Activated CD4-positive, alpha-beta T cell treated with anti-CD3 and anti-CD28 coated beads, Interleukin-2, Interleukin-6, amounts not matched to agents 100 ng/mL and 50 ng/mL, durations not matched to agents 16 hours and 8 hours (primary cell): ENCODE measurements at regions not wholly inside any gene's neighbourhood (a gene's known extent, or its start where the extent isn't known, plus 50 kb on each side); places are given as distances from the start of the nearest gene placed in this dataset.

Experiments used
- DNase-seq: peaks from one replicate; pipeline ENCODE4 v3.0.0-alpha.2; 2020

DNA sequence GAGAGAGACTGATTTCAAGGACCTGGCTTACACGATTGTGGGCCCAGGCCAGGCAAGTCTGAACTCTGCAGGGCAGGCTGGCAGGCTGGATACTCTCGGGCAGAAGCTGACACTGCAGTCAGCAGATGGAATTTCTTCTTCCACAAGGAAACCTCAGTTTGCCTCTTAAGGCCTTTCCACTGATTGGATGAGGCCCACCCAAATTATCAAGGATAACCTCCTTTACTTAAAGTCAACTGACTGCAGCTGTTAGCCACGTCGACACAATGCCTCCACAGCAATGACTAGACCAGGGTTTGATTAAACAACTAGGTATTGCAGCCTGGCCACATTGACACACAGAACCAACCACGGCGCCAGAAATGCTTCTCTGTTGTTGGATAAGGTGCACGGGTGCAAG lies 130.5 kb downstream of the PSMG1 start:
- DNase-seq: no peak

DNA sequence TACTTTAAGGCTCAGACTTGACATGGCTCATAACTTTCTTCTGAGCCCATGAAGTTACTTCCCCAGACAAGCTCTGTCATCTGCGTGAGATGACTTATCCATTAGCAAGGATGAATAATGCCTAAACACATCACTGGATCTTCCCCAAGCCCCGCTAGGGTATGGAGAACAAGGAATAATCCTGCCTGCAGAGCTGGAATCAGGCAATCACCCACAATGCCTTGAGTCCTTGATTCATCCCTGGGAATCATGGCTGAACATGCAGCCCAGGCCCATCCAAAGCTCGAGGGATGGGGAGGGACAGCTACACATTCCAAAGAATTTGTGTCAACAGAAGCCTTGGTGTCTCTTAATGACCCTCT lies 131.7 kb downstream of the PSMG1 start:
- DNase-seq: no peak

DNA sequence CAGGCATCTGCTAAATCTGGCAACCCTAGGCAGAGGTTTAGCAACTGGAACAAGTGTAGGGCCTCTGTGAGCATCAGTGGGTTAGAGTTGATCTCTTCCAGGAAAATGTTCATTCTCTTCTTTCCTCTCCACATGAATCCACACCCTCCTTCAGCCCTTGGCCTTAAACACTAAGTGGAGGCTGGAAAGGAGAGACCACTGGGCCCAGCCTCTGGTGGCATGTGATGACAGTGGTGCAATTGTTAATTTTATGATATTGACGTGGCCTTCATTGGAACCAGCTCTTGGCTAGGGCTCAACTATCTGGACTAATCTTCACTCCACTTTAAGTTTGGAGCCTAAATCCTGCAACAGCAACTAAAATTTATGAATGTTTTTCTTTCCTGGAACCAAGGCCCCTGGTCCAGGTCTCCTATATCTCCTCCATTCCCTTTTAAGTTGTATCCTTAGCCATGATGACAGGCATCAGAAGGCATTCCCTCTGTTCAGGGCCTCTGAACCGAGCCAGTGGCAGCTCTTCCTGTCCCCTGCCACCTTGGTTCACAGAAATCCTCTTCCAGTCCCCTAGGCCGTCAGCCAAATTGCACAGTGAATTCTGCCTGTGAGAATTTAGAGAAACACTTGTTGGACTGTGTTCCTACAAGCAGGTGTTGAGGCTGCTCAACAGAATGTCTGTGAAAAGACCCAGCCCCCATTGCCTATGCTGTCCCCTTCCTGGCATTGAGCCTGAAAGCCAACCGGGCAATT lies 132.2 kb downstream of the PSMG1 start:
- no peak for DNase-seq

DNA sequence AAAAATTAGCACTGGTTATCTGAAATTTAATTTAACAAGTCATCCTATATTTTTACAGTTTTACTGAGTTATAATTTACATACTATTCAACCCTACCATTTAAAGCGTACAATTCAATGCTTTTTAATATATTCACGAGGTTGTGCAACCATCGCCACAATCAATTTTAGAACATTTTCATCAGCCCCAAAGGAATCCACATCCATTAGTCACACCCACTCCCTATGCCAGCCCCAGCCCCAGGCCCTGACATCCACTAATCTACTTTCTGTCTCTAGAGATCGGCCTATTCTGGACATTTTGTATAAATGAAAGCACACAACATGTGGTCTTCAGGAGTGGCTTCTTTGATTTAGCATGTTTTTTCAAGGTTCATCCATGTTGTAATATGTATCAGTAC lies 134.7 kb downstream of the PSMG1 start:
- no peak for DNase-seq

GRCh38 chr21:39048064-39048463 lies 135.2 kb downstream of the PSMG1 start:
- DNase-seq: no peak

DNA sequence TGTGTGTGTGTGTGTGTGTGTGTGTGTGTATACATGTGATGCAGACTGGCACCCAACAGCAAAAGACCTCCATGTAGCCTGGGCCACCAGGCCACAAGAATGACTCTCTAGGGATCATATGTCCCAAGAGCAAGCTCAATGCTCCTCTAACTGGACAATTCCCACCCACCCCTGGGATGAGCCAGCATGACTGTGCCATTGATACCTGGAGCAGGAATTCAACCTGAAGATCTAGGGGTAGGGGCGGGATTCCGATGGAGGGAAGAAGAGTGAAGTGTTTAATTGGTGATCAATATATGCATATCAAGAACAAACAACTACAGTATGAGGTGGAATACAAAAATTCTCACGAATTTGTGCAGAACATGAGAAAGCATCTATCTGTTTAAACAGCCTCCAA lies 136.2 kb downstream of the PSMG1 start:
- DNase-seq: no peak

GRCh38 chr21:39046236-39046916 lies 136.9 kb downstream of the PSMG1 start:
- DNase-seq: no peak

- DNase-seq: no peak
Observed at GRCh38 chr21:39041816-39042215, 141.4 kb downstream of the PSMG1 start.

- DNase-seq: no peak
Observed at GRCh38 chr21:39040494-39041110, 142.6 kb downstream of the PSMG1 start.

DNA sequence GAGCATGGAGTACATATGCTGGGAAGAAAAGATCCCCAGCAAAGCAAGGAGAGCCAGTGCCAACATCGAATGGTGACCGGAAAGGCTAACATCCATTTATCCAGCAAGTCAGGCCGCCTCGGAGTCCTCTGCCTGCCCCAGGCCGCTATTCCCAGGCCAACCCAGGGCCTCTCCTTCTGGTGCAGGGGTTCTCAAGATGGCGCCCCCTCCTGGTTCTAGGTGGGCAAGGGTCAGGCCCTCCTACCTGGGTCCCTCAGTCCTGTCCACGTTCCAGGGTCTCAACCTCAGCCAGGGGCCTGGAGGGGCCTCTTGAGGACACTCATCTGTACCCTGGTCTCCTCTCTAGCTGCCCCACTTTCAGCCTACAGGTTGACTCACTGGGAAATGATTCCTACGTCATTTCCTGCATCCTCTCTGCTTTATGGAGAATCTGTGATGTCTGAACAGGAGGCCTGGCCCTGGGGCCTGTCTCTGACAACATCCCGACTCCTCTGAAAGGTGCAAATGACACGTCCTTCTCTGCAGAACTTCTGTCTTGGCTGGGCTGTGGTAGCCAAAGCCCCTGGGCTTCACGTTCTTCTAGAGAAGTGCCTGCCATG lies 145.3 kb downstream of the PSMG1 start:
- DNase-seq: no peak

- no peak for DNase-seq
Observed at GRCh38 chr21:39036581-39036980, 146.7 kb downstream of the PSMG1 start.

DNA sequence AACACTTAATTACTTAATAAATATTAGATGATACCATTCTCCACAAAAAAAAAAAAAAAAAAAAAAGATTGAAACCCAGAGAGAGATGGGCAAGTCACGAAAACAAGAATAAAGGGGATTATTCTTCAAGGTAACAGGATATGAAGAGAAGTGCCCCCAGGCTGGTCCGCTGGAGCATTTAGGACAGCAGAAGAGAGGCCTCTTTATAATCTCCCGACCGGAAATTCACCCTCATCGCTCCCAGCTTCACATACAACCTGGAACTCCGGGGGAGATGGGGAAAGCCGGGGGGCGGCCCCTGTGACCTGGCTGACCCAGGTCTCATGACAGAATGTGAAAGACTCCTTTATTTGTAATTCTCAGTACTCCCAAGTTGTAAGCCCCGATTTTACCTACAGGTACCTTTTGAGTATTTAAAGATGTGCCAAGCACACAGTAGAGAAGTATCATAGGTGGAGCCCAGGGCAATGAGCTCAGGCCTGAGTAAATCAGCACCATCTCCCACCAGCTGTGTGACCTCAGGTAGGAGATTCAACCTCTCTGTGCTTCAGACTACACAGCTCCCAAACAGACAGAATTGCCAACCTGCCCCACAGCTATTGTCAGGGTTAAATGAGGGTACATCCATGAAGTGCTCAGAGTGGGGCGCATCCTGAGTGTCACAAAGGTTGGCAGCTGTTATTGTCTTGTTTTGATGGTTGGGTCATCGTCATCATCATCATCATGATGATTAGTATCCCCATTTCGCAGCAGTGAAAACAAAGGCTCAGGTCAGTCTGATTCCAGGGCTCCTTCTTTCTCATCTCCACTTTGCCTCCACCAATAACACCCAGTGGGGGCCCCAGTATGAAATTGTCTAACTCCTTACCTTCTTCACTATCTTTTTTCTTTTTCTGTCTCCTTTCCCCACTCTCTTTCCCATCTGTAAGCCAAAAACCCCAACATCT lies 148.4 kb downstream of the PSMG1 start:
- no peak for DNase-seq

DNA sequence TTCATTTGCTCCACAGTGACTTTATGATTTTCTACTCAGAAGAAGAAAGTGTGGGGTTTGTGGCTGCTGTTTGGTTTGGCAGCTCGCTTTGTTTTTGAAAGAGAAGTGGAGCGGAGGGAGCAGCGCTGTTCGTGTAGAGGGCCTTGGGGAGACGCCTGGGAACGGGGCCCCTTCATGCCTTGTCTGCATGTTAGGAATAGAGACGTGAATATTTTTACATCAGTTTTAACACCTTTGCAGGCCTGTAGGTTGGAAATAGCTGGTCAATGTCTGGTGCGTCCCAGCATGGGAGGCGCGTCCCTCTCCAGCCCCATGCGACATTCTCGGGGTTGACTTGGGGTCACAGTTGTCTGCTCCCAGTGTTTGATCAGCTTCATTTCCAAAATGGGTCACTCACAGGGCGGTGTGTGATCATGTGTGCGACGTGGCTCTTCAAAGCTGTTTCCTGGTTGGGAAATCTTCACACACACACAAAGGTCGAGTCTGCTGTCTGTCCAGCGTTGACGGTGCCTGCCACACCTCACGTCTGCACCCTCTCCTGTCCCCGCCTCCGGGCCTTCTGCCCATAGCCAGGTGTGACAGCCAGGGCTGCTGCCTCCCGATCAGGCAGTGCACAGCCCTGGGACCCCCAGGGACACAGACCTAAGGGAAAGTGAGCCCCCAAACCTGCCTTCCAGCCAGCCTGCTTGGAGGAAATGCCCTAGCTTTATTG lies 149.2 kb downstream of the PSMG1 start:
- DNase-seq: no peak

DNA sequence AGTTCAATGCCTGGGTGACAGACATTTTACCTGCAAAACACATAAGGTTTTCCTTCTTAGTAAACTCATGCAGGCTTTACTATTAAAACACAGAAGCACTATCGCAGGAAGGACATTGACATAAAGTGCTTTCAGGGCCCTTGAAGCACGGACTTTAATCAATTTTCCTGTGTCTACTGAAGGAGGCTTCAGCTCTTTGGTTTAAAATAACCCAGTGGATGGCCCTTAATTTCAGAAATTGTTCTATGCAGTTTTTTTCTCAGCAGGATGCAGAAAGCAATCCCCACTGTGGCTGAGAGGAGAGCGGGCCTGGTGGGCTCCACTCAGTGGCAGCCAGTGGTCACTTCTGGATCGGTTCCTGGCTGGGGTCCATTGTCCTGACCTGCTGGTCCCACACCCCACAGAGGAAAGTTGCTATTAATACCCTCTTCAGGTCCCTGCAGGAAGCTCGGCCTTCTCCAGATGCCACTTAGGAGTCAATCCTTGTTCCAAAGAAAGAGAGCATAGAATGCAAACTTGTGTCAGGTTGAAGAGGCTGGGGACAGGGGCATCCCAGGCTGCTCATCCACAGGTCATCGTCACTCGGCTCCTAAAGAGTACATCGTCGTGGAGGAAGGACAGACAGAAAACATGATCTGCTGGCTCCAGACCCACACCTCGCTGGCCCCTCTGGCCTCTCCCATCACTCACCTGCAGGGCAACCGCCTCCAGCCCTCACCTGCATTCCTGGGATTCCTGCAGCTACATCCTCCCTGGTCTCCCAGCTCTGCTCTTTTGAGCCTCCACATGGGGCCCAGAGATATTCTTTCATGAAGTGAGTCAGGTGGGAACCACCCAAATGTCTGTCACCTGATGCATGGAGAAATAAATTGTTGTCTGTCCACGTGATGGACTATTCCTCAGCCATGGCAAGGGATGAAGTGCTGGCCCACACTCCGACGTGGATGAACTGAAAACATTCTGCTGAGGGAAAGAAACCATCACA lies 153.1 kb downstream of the PSMG1 start:
- DNase-seq: no peak

DNA sequence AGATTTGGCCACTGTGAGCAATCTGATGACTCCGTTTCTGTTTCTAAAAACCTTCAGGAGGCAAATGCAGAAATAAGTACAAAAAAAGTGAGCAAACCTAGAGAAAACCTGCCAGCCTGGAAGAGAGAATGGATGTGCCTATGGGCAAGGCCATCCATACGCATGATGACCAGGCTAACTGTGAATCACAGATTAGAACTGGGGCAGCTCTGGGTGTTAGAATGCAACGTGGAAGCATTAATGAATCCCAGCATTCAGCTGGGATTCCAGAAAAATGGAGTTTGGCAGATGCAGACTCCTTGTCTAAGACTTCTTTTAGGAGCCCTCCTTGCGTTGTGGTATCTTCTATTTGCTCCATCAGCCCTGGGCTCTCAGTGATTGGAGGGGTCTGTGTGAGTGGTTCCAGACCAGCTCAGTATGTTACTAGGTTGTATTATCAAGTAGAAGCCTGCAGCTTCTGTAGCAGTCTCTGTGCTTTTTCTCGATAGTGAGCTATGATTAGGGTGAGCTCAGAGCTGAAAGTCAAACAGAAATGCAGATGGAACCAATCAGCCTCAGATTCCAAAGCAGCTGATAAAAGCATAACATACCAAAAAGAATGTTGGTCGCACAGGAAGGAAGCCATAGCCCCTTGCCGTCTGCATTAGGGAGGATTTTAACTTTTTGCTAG lies 154.0 kb downstream of the PSMG1 start:
- no peak for DNase-seq

DNA sequence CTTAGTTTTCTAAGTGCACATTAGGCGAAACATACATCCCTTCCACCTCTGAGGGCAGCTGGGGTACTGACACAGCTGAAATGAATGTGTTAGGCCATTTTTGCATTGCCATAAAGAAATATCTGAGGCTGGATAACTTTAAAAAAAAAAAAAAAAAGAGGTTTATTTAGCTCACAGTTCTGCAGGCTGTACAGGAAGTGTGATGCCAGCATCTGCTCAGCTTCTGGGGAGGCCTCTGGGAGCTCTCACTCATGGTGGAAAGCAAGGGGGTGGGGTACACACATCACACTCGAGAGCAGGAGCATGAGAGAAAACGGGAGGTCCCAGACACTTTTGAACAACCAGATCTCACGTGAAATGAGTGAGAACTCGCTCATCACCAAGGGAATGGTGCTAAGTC lies 158.1 kb downstream of the PSMG1 start:
- DNase-seq: no peak

DNA sequence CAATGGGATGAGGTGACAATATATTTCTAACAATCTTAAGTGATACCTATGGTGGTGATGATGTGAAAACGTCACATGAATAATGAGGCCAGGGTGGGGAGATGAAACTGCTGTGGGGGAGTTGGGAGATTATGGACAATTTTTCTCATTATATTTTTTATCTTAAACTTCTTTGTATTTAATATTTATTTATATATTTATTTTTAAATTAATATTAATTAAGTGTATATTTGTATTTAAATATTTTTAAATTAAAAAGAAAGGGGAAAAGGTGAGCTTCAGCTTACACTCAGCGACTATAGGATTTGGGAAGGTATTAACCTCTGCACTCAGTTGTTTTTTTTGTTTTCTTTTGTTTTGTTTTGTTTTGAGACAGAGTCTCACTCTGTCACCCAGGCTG lies 158.7 kb downstream of the PSMG1 start:
- no peak for DNase-seq

- DNase-seq: no peak
Observed at GRCh38 chr21:39022863-39023693, 160.2 kb downstream of the PSMG1 start.

DNA sequence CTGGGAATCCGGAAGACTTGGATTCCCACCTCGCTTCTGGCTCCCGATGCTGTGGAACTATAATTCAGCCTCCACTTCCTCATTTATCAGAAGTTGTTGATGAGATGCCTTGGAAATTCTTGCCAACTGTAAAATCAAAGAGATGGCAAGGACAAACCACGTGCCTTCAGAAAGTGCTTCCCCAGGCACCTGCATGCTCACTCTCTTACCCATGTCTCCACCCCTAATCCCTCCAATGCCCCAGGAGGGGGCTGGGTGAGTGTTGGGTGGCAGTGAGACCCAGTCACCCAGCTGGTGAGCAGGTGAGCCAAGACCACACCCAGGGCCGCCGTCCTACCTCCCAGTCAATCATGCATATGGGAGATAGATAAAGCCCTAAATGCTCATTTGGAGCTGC lies 160.8 kb downstream of the PSMG1 start:
- no peak for DNase-seq
